ENCODE measurements at regions not wholly inside any gene's neighbourhood (a gene's known extent, or its start where the extent isn't known, plus 50 kb on each side); places are given as distances from the start of the nearest gene placed in this dataset.
"Not testable (repeated sequence)": the region's sequence is repeated elsewhere in the genome, so short reads cannot be mapped to it uniquely, and the experiment has no call there.

GRCh38 chr2:111530239-111530965 is 353.6 kb downstream of the ANAPC1 start:
- TF ChIP-seq CTCF (IDR thresholded peaks at IDR 0.05; ENCODE audit: poor library complexity); EZH2phosphoT487 (IDR thresholded peaks at IDR 0.05; ENCODE audit: low read depth, severe bottlenecking, unreplicated experiment): not testable (repeated sequence)
